Ishikawa (cell line): ENCODE measurements at regions not wholly inside any gene's neighbourhood (a gene's known extent, or its start where the extent isn't known, plus 50 kb on each side); places are given as distances from the start of the nearest gene placed in this dataset.

Experiments used
- CEBPB ChIP-seq: IDR thresholded peaks from 2 replicates; pipeline ENCODE4 v1.6.1; 2012
- CREB1 ChIP-seq: IDR thresholded peaks from 2 replicates; pipeline ENCODE4 v1.6.1; 2012; ENCODE audit warnings: low read depth
- EGR1 ChIP-seq: IDR thresholded peaks from 2 replicates; pipeline ENCODE4 v1.6.1; 2012
- EP300 ChIP-seq: IDR thresholded peaks from 2 replicates; pipeline ENCODE4 v1.6.1; 2012; ENCODE audit warnings: borderline replicate concordance
- FOXM1 ChIP-seq: IDR thresholded peaks from 2 replicates; pipeline ENCODE4 v1.6.1; 2012; ENCODE audit warnings: low read depth, borderline replicate concordance
- MAX ChIP-seq: IDR thresholded peaks from 2 replicates; pipeline ENCODE4 v1.6.1; 2012
- NFIC ChIP-seq: IDR thresholded peaks from 2 replicates; pipeline ENCODE4 v1.6.1; 2012
- RAD21 ChIP-seq: IDR thresholded peaks from 2 replicates; pipeline ENCODE4 v1.6.1; 2012; ENCODE audit warnings: low read depth
- REST ChIP-seq: IDR thresholded peaks from 2 replicates; pipeline ENCODE4 v1.6.1; 2012; ENCODE audit warnings: low read depth, mild to moderate bottlenecking
- TAF1 ChIP-seq: IDR thresholded peaks from 2 replicates; pipeline ENCODE4 v1.6.1; 2012; ENCODE audit warnings: low read depth, mild to moderate bottlenecking
- TCF12 ChIP-seq: IDR thresholded peaks from 2 replicates; pipeline ENCODE4 v1.6.1; 2012; ENCODE audit warnings: low read depth
- TEAD4 ChIP-seq: IDR thresholded peaks from 2 replicates; pipeline ENCODE4 v1.6.1; 2012
- USF1 ChIP-seq: IDR thresholded peaks from 2 replicates; pipeline ENCODE4 v1.6.1; 2012
- YY1 ChIP-seq: IDR thresholded peaks from 2 replicates; pipeline ENCODE4 v1.6.1; 2012; ENCODE audit warnings: low read depth
- ZBTB7A ChIP-seq: IDR thresholded peaks from 2 replicates; pipeline ENCODE4 v1.6.1; 2012; ENCODE audit warnings: low read depth

- TF ChIP-seq TAF1 (no peak), TEAD4 (no peak), FOXM1 (no peak), CEBPB (no peak), ZBTB7A (no peak), EGR1 (no peak), RAD21 (no peak), NFIC (no peak), MAX (no peak), TCF12 (no peak), CREB1 (no peak), EP300 (no peak), USF1 (no peak), YY1 (no peak), REST (no peak)
Observed at GRCh38 chr11:36783808-36784207, 185.8 kb upstream of the RAG2 start.

- TF ChIP-seq NFIC: no peak
- no peak for TF ChIP-seq MAX
- no peak for TF ChIP-seq FOXM1
- no peak for TF ChIP-seq YY1
- TF ChIP-seq TEAD4: no peak
- no peak for TF ChIP-seq ZBTB7A
- TF ChIP-seq EGR1: no peak
- no peak for TF ChIP-seq RAD21
- no peak for TF ChIP-seq REST
- no peak for TF ChIP-seq USF1
- TF ChIP-seq CEBPB: no peak
- TF ChIP-seq TAF1: no peak
Observed at GRCh38 chr11:36779791-36780190, 181.8 kb upstream of the RAG2 start.

- no peak for TF ChIP-seq NFIC
- TF ChIP-seq CREB1: no peak
- TF ChIP-seq MAX: no peak
- no peak for TF ChIP-seq REST
- TF ChIP-seq EGR1: no peak
- TF ChIP-seq TEAD4: no peak
- no peak for TF ChIP-seq FOXM1
- no peak for TF ChIP-seq TCF12
- TF ChIP-seq USF1: no peak
- no peak for TF ChIP-seq YY1
- TF ChIP-seq TAF1: no peak
- TF ChIP-seq ZBTB7A: no peak
Observed at GRCh38 chr11:36777311-36777710, 179.3 kb upstream of the RAG2 start.

GRCh38 chr11:36775756-36776155 lies 177.7 kb upstream of the RAG2 start:
- TF ChIP-seq CREB1 (no peak), EGR1 (no peak), TCF12 (no peak), YY1 (no peak), ZBTB7A (no peak), REST (no peak), NFIC (no peak), TEAD4 (no peak)
